Right forelimb (tissue), 1 donor: ENCODE measurements at regions not wholly inside any gene's neighbourhood (a gene's known extent, or its start where the extent isn't known, plus 50 kb on each side); places are given as distances from the start of the nearest gene placed in this dataset.
"Not testable (repeated sequence)": the region's sequence is repeated elsewhere in the genome, so short reads cannot be mapped to it uniquely, and the experiment has no call there.

ENCODE experiments used
- DNase-seq: peaks from one replicate; pipeline ENCODE4 v3.0.0-alpha.2; 2018

GRCh38 chr6:43882690-43883448 lies 112.9 kb downstream of the VEGFA start:
- not testable (repeated sequence) for DNase-seq

- DNase-seq: no peak
Measured at GRCh38 chr6:43880236-43881137, 110.5 kb downstream of the VEGFA start.

GRCh38 chr6:43879722-43880121 lies 109.7 kb downstream of the VEGFA start:
- DNase-seq: no peak

GRCh38 chr6:43878823-43879495 lies 108.9 kb downstream of the VEGFA start:
- DNase-seq: no peak

- no peak for DNase-seq
Measured at GRCh38 chr6:43878127-43878634, 108.2 kb downstream of the VEGFA start.

- DNase-seq: no peak
Measured at GRCh38 chr6:43877463-43878126, 107.6 kb downstream of the VEGFA start.

- no peak for DNase-seq
Measured at GRCh38 chr6:43877036-43877435, 107.0 kb downstream of the VEGFA start.

- DNase-seq: no peak
Measured at GRCh38 chr6:43876602-43877001, 106.6 kb downstream of the VEGFA start.

- no peak for DNase-seq
Measured at GRCh38 chr6:43875849-43876572, 106.0 kb downstream of the VEGFA start.

GRCh38 chr6:43874814-43875590 lies 105.0 kb downstream of the VEGFA start:
- no peak for DNase-seq

GRCh38 chr6:43873806-43874714 lies 104.0 kb downstream of the VEGFA start:
- no peak for DNase-seq

GRCh38 chr6:43871933-43872332 lies 101.9 kb downstream of the VEGFA start:
- DNase-seq: no peak

GRCh38 chr6:43871284-43871683 lies 101.3 kb downstream of the VEGFA start:
- no peak for DNase-seq

- DNase-seq: no peak
Measured at GRCh38 chr6:43870660-43871061, 100.7 kb downstream of the VEGFA start.

GRCh38 chr6:43869792-43870659 lies 100.0 kb downstream of the VEGFA start:
- no peak for DNase-seq

GRCh38 chr6:43869079-43869710 lies 99.2 kb downstream of the VEGFA start:
- no peak for DNase-seq

- DNase-seq: no peak
Measured at GRCh38 chr6:43868467-43868866, 98.5 kb downstream of the VEGFA start.

- DNase-seq: no peak
Measured at GRCh38 chr6:43867996-43868395, 98.0 kb downstream of the VEGFA start.
